OCI-LY1 (cell line): ENCODE measurements at regions not wholly inside any gene's neighbourhood (a gene's known extent, or its start where the extent isn't known, plus 50 kb on each side); places are given as distances from the start of the nearest gene placed in this dataset.

Source experiments
- H2AFZ ChIP-seq: fragments of 200-600 bp; sonication (generic), shearing (Covaris generic); 2 replicates; pipeline ENCODE4 v1.6.0; 2014; ENCODE audit warnings: antibody characterized with exemption, mild to moderate bottlenecking, low read length
- H3F3A ChIP-seq: fragments of 200-600 bp; sonication (generic), shearing (Covaris generic); 2 replicates; pipeline ENCODE4 v1.6.0; 2014; ENCODE audit warnings: mild to moderate bottlenecking, antibody characterized with exemption, low read length, moderate library complexity; ENCODE audit not compliant: insufficient read depth
- H3K27ac ChIP-seq: fragments of 200-600 bp; sonication (generic); 2 replicates; pipeline ENCODE4 v1.5.1; 2014; ENCODE audit warnings: low read length, mixed run types, mild to moderate bottlenecking, low read depth; ENCODE audit not compliant: poor library complexity, severe bottlenecking
- H3K27me3 ChIP-seq: fragments of 200-600 bp; sonication (generic); 2 replicates; pipeline ENCODE4 v1.6.0; 2014; ENCODE audit warnings: antibody characterized with exemption, mild to moderate bottlenecking, low read length, moderate library complexity; ENCODE audit not compliant: insufficient read depth
- H3K36me3 ChIP-seq: fragments of 200-600 bp; sonication (generic); 2 replicates; pipeline ENCODE4 v1.6.1; 2014; ENCODE audit warnings: mild to moderate bottlenecking, antibody characterized with exemption, low read length, moderate library complexity, mixed read lengths; ENCODE audit not compliant: insufficient read depth
- H3K4me1 ChIP-seq: fragments of 200-600 bp; sonication (generic); 2 replicates; pipeline ENCODE4 v1.5.1; 2014; ENCODE audit warnings: mild to moderate bottlenecking, low read length, moderate library complexity; ENCODE audit not compliant: insufficient read depth, severe bottlenecking
- H3K4me2 ChIP-seq: fragments of 200-600 bp; sonication (generic), shearing (Covaris generic); 2 replicates; pipeline ENCODE4 v1.6.1; 2014; ENCODE audit warnings: low read length
- H3K4me3 ChIP-seq: fragments of 200-600 bp; sonication (generic); 2 replicates; pipeline ENCODE4 v1.5.1; 2014; ENCODE audit warnings: low read length, low read depth, mild to moderate bottlenecking, mixed read lengths; ENCODE audit not compliant: poor library complexity, severe bottlenecking
- H3K79me2 ChIP-seq: fragments of 200-600 bp; shearing (Covaris generic); 2 replicates; pipeline ENCODE4 v1.6.1; 2016; ENCODE audit warnings: mixed run types, low read length, mixed read lengths; ENCODE audit not compliant: insufficient read depth
- H3K9ac ChIP-seq: fragments of 200-600 bp; sonication (generic), shearing (Covaris generic); 2 replicates; pipeline ENCODE4 v1.6.1; 2014; ENCODE audit warnings: mild to moderate bottlenecking, low read length, mixed read lengths
- H3K9me2 ChIP-seq: fragments of 200-600 bp; sonication (generic), shearing (Covaris generic); 2 replicates; pipeline ENCODE4 v1.6.1; 2014; ENCODE audit warnings: low read depth, mild to moderate bottlenecking, low read length, mixed read lengths
- H3K9me3 ChIP-seq: fragments of 200-600 bp; shearing (Covaris generic); 2 replicates; pipeline ENCODE4 v1.6.1; 2014; ENCODE audit warnings: low read length, mixed read lengths
- H4K20me1 ChIP-seq: fragments of 200-600 bp; sonication (generic), shearing (Covaris generic); 2 replicates; pipeline ENCODE4 v1.6.0; 2016; ENCODE audit warnings: mild to moderate bottlenecking, low read length; ENCODE audit not compliant: insufficient read depth
- EZH2 ChIP-seq: fragments of 200-600 bp; sonication (generic), shearing (Covaris generic); IDR thresholded peaks from 2 replicates; pipeline ENCODE4 v1.8.0; 2017; ENCODE audit warnings: borderline replicate concordance, mixed run types, mild to moderate bottlenecking, antibody characterized with exemption, low read length, moderate library complexity, mixed read lengths
- TF ChIP-seq, protein P1 (sequence below): fragments of 200-600 bp; sonication (generic), shearing (Covaris generic); IDR thresholded peaks from 2 replicates; pipeline ENCODE4 v1.5.1; 2017; ENCODE audit warnings: mild to moderate bottlenecking, antibody characterized with exemption, low read length, moderate library complexity, mixed read lengths

DNA sequence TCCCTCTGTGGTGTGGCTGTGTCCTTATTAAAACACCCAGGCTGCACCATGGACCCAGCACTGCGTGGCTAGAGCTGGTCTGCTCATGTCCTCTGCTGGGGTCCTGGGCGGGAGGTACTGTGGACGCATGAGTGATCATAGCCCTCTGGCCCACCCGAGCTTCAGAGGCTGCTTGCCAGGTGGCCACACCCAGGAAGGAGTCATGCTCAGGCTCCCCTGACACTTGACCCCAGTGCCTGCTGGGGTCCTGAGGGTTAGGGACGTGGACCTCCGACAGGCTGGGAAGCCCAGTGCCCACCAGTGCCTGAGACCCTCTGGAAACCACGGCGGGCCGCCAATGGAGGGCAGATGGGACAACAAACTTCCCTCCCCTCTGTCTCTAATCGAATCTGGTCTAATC is 66.3 kb upstream of the HS6ST1 start:
- H4K20me1 ChIP-seq, result no peaks in the 10 kb centered on the region
- no peaks in the 10 kb centered on the region for H3K36me3 ChIP-seq
- no peaks in the 10 kb centered on the region for H3K4me1 ChIP-seq
- no peak for TF ChIP-seq EZH2
- TF ChIP-seq, protein P1, sequence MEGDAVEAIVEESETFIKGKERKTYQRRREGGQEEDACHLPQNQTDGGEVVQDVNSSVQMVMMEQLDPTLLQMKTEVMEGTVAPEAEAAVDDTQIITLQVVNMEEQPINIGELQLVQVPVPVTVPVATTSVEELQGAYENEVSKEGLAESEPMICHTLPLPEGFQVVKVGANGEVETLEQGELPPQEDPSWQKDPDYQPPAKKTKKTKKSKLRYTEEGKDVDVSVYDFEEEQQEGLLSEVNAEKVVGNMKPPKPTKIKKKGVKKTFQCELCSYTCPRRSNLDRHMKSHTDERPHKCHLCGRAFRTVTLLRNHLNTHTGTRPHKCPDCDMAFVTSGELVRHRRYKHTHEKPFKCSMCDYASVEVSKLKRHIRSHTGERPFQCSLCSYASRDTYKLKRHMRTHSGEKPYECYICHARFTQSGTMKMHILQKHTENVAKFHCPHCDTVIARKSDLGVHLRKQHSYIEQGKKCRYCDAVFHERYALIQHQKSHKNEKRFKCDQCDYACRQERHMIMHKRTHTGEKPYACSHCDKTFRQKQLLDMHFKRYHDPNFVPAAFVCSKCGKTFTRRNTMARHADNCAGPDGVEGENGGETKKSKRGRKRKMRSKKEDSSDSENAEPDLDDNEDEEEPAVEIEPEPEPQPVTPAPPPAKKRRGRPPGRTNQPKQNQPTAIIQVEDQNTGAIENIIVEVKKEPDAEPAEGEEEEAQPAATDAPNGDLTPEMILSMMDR, result no peak
- H3F3A ChIP-seq, result no peaks in the 10 kb centered on the region
- no peaks in the 10 kb centered on the region for H3K79me2 ChIP-seq
- no peaks in the 10 kb centered on the region for H3K9me2 ChIP-seq
- H3K9ac ChIP-seq, result no peak overlapping the region
- no peaks in the 10 kb centered on the region; the same call in 1 of the 2 replicates for H3K27me3 ChIP-seq
- no peak overlapping the region for H3K4me2 ChIP-seq
- no peak overlapping the region for H2AFZ ChIP-seq
- no peak overlapping the region for H3K4me3 ChIP-seq
- no peak overlapping the region for H3K27ac ChIP-seq
- H3K9me3 ChIP-seq, result no peaks in the 10 kb centered on the region

- TF ChIP-seq, protein P1, result no peak
- no peak for TF ChIP-seq EZH2
- no peak overlapping the region for H3K27ac ChIP-seq
- no peaks in the 10 kb centered on the region for H3K4me1 ChIP-seq
- no peak overlapping the region for H3K4me2 ChIP-seq
- H3K4me3 ChIP-seq, result no peak overlapping the region
- H3K36me3 ChIP-seq, result no peaks in the 10 kb centered on the region
- H3K27me3 ChIP-seq, result no peaks in the 10 kb centered on the region; the same call in 1 of the 2 replicates
- no peaks in the 10 kb centered on the region for H3K9me2 ChIP-seq
- H4K20me1 ChIP-seq, result no peaks in the 10 kb centered on the region
- no peak overlapping the region for H2AFZ ChIP-seq
- no peaks in the 10 kb centered on the region for H3F3A ChIP-seq
- H3K9me3 ChIP-seq, result no peaks in the 10 kb centered on the region
- no peaks in the 10 kb centered on the region for H3K79me2 ChIP-seq
- H3K9ac ChIP-seq, result no peak overlapping the region
Observed at GRCh38 chr2:128385365-128385764, 66.7 kb upstream of the HS6ST1 start.

- no peak overlapping the region for H3K9ac ChIP-seq
- TF ChIP-seq, protein P1, result no peak
- no peak for TF ChIP-seq EZH2
- no peaks in the 10 kb centered on the region for H3K79me2 ChIP-seq
- H4K20me1 ChIP-seq, result no peaks in the 10 kb centered on the region
- H3K9me2 ChIP-seq, result no peaks in the 10 kb centered on the region
- H3K4me1 ChIP-seq, result no peaks in the 10 kb centered on the region
- H3F3A ChIP-seq, result no peaks in the 10 kb centered on the region
- H3K27ac ChIP-seq, result no peak overlapping the region
- no peak overlapping the region for H3K4me3 ChIP-seq
- no peak overlapping the region for H2AFZ ChIP-seq
- H3K36me3 ChIP-seq, result no peaks in the 10 kb centered on the region
- no peaks in the 10 kb centered on the region; the same call in 1 of the 2 replicates for H3K27me3 ChIP-seq
- no peaks in the 10 kb centered on the region for H3K9me3 ChIP-seq
- no peak overlapping the region for H3K4me2 ChIP-seq
Observed at GRCh38 chr2:128386066-128386465, 67.4 kb upstream of the HS6ST1 start.
